Hepatocyte (in vitro differentiated cells): ENCODE measurements at regions not wholly inside any gene's neighbourhood (a gene's known extent, or its start where the extent isn't known, plus 50 kb on each side); places are given as distances from the start of the nearest gene placed in this dataset.

Experiments used
- DNase-seq: peaks from one replicate; pipeline ENCODE4 v3.0.0-alpha.2; 2016; ENCODE audit warnings: low spot score
- H2AFZ ChIP-seq: fragments of 200-600 bp; sonication (generic); 2 replicates; pipeline ENCODE4 v1.6.0; 2016; ENCODE audit warnings: antibody characterized with exemption, mild to moderate bottlenecking
- H3K27ac ChIP-seq: fragments of 200-600 bp; sonication (generic); 2 replicates; pipeline ENCODE4 v1.5.1; 2016; ENCODE audit warnings: mild to moderate bottlenecking
- H3K27me3 ChIP-seq: fragments of 200-600 bp; sonication (generic); 2 replicates; pipeline ENCODE4 v1.6.1; 2016
- H3K36me3 ChIP-seq: fragments of 200-600 bp; sonication (generic); replicated peaks from 2 replicates; pipeline ENCODE4 v1.5.1; 2016; ENCODE audit warnings: low read depth; ENCODE audit not compliant: insufficient read depth
- H3K4me1 ChIP-seq: fragments of 200-600 bp; sonication (generic); 2 replicates; pipeline ENCODE4 v1.5.1; 2016; ENCODE audit warnings: mild to moderate bottlenecking, moderate library complexity; ENCODE audit not compliant: insufficient read depth
- H3K4me2 ChIP-seq: fragments of 200-600 bp; sonication (generic); 2 replicates; pipeline ENCODE4 v1.6.0; 2016
- H3K4me3 ChIP-seq: fragments of 200-600 bp; sonication (generic); 2 replicates; pipeline ENCODE4 v1.5.1; 2016; ENCODE audit warnings: mild to moderate bottlenecking
- H3K79me2 ChIP-seq: fragments of 200-600 bp; sonication (generic); 2 replicates; pipeline ENCODE4 v1.6.0; 2017; ENCODE audit warnings: mild to moderate bottlenecking
- H3K9me2 ChIP-seq: fragments of 200-600 bp; sonication (generic); replicated peaks from 2 replicates; pipeline ENCODE4 v1.6.0; 2017; ENCODE audit warnings: mild to moderate bottlenecking; ENCODE audit not compliant: insufficient read depth
- H3K9me3 ChIP-seq: fragments of 200-600 bp; sonication (generic); 2 replicates; pipeline ENCODE4 v1.5.1; 2016; ENCODE audit warnings: low read depth, mild to moderate bottlenecking
- H4K20me1 ChIP-seq: fragments of 200-600 bp; sonication (generic); 2 replicates; pipeline ENCODE4 v1.6.0; 2016; ENCODE audit warnings: mild to moderate bottlenecking; ENCODE audit not compliant: insufficient read depth, poor library complexity, severe bottlenecking
- EZH2 ChIP-seq: fragments of 200-600 bp; sonication (generic); IDR thresholded peaks from 2 replicates; pipeline ENCODE4 v1.6.1; 2016; ENCODE audit warnings: antibody characterized with exemption, mild to moderate bottlenecking, borderline replicate concordance
- EZH2phosphoT487 ChIP-seq: fragments of 200-600 bp; sonication (generic); IDR thresholded peaks from one replicate; pipeline ENCODE4 v1.6.1; 2018; ENCODE audit warnings: antibody characterized with exemption, mild to moderate bottlenecking, low read depth, moderate library complexity; ENCODE audit not compliant: unreplicated experiment, severe bottlenecking
- WGBS: methylation state at CpG from one replicate; pipeline ENCODE4 v1.1.6; 2016; ENCODE audit warnings: low lambda C conversion rate; ENCODE audit errors: missing lambda C conversion rate; 5-methylcytosine and 5-hydroxymethylcytosine counted together
- TF ChIP-seq, protein P1 (sequence below): fragments of 200-600 bp; sonication (generic); IDR thresholded peaks from 2 replicates; pipeline ENCODE4 v1.5.1; 2016; ENCODE audit warnings: antibody characterized with exemption, mild to moderate bottlenecking; ENCODE audit not compliant: poor library complexity

DNA sequence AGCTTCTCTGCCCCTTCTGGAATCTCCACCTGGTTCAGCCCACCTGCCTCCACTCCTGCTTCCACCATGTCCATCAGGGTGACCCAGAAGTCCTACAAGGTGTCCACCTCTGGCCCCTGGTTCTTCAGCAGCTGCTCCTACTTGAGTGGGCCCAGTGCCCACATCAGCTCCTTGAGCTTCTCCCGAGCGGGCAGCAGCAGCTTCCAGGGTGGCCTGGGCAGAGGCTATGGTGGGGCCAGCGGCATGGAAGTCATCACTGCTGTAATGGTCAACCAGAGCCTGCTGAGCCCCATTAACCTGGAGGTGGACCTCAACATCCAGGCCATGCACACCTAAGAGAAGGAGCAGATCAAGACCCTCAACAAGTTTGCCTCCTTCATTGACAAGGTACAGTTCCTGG, 74.4 kb upstream of the ZXDA start:
- Histone ChIP-seq H4K20me1 (no peaks in the 10 kb centered on the region), H3K79me2 (no peaks in the 10 kb centered on the region), H3K4me3 (no peak overlapping the region), H3K4me1 (no peaks in the 10 kb centered on the region), H3K4me2 (no peak overlapping the region), H3K27ac (no peak overlapping the region), H3K9me3 (peaks cover 5% of the 10 kb centered on the region), H3K27me3 (no peaks in the 10 kb centered on the region), H3K9me2 (no peaks in the 10 kb centered on the region), H2AFZ (no peak overlapping the region), H3K36me3 (no peaks in the 10 kb centered on the region)
- 77% methylated on average over 3 of the region's 3 CpGs for WGBS
- TF ChIP-seq EZH2phosphoT487 (no peak), EZH2 (no peak)
- TF ChIP-seq, protein P1, sequence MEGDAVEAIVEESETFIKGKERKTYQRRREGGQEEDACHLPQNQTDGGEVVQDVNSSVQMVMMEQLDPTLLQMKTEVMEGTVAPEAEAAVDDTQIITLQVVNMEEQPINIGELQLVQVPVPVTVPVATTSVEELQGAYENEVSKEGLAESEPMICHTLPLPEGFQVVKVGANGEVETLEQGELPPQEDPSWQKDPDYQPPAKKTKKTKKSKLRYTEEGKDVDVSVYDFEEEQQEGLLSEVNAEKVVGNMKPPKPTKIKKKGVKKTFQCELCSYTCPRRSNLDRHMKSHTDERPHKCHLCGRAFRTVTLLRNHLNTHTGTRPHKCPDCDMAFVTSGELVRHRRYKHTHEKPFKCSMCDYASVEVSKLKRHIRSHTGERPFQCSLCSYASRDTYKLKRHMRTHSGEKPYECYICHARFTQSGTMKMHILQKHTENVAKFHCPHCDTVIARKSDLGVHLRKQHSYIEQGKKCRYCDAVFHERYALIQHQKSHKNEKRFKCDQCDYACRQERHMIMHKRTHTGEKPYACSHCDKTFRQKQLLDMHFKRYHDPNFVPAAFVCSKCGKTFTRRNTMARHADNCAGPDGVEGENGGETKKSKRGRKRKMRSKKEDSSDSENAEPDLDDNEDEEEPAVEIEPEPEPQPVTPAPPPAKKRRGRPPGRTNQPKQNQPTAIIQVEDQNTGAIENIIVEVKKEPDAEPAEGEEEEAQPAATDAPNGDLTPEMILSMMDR: no peak
- no peak for DNase-seq

DNA sequence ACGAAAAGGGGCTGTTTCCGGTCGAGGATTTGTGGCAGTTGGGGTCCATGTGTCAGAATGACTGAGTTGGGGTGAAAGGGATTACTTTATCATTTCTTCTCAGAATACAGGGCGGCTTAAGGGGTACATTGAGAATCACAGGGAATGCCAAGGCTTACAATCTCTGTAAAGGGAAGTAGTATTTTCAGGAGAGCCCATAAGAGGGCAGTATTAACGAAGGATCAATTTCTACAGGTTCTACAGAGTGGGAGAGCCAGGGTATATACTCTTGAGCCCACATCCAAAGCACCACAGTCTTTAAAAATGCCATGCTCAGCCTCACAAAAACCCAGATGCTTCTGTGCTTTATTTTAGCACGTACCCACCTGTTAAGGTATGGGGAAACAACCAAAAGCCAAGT, 67.7 kb upstream of the ZXDA start:
- Histone ChIP-seq H2AFZ (no peak overlapping the region), H3K9me2 (no peaks in the 10 kb centered on the region), H3K36me3 (no peaks in the 10 kb centered on the region), H3K4me2 (no peak overlapping the region), H3K27ac (no peak overlapping the region), H3K4me1 (no peaks in the 10 kb centered on the region), H3K79me2 (no peaks in the 10 kb centered on the region), H4K20me1 (no peaks in the 10 kb centered on the region), H3K9me3 (peaks cover 7% of the 10 kb centered on the region), H3K27me3 (no peaks in the 10 kb centered on the region), H3K4me3 (no peak overlapping the region)
- WGBS: 56% methylated on average over 6 of the region's 6 CpGs
- TF ChIP-seq, protein P1: no peak
- no peak for TF ChIP-seq EZH2
- TF ChIP-seq EZH2phosphoT487: no peak
- no peak for DNase-seq

DNA sequence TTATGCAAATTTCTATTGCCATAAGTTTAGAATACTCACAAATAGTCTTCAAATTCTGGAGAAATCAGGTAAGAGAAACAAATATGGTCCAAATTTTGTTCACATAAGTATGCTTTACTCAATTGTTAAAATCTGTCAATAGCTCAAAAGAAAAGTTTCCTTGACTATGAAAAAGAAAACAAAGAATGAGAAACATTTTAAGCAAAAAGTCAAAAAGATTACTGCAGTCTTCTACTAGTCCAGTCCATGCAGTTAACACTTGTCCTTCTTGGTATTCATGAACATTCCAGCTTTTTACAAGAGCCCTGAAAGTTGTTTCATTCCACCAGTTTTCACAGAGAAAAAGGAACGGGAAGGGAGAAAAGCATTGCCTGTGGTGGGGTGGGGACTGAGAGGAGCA, 54.7 kb upstream of the ZXDA start:
- no peaks in the 10 kb centered on the region for H3K36me3 ChIP-seq
- H3K79me2 ChIP-seq: no peaks in the 10 kb centered on the region
- no peak overlapping the region for H3K27ac ChIP-seq
- H3K4me2 ChIP-seq: no peak overlapping the region
- peaks cover 2% of the 10 kb centered on the region for H3K9me3 ChIP-seq
- H3K9me2 ChIP-seq: no peaks in the 10 kb centered on the region
- no peaks in the 10 kb centered on the region for H3K4me1 ChIP-seq
- H3K4me3 ChIP-seq: no peak overlapping the region
- no peak overlapping the region for H2AFZ ChIP-seq
- no peak for DNase-seq
- TF ChIP-seq, protein P1: no peak
- TF ChIP-seq EZH2: no peak
- no peak for TF ChIP-seq EZH2phosphoT487
- WGBS: 65% methylated on average over 1 of the region's 1 CpG
- no peaks in the 10 kb centered on the region for H4K20me1 ChIP-seq
- no peaks in the 10 kb centered on the region for H3K27me3 ChIP-seq
